Smooth muscle cell (in vitro differentiated cells): ENCODE measurements at regions not wholly inside any gene's neighbourhood (a gene's known extent, or its start where the extent isn't known, plus 50 kb on each side); places are given as distances from the start of the nearest gene placed in this dataset.

Experiments
- DNase-seq: peaks from one replicate; lab custom pipeline; 2025; ENCODE audit not compliant: unreplicated experiment; lab: John Stamatoyannopoulos, UW
- H2AFZ ChIP-seq: fragments of 200-600 bp; sonication (generic); 2 replicates; pipeline ENCODE4 v1.6.0; 2016; ENCODE audit warnings: antibody characterized with exemption, low read depth, mild to moderate bottlenecking
- H3F3A ChIP-seq: fragments of 200-600 bp; sonication (generic); 2 replicates; pipeline ENCODE4 v1.6.0; 2017; ENCODE audit warnings: antibody characterized with exemption, low read depth
- H3K27ac ChIP-seq: fragments of 200-600 bp; sonication (generic); 2 replicates; pipeline ENCODE4 v1.5.1; 2016; ENCODE audit warnings: low read depth, mild to moderate bottlenecking
- H3K27me3 ChIP-seq: fragments of 200-600 bp; sonication (generic); 2 replicates; pipeline ENCODE4 v1.6.1; 2016; ENCODE audit warnings: low read depth, mild to moderate bottlenecking
- H3K36me3 ChIP-seq: fragments of 200-600 bp; sonication (generic); 2 replicates; pipeline ENCODE4 v1.5.1; 2016; ENCODE audit warnings: low read depth
- H3K4me1 ChIP-seq: fragments of 200-600 bp; sonication (generic); 2 replicates; pipeline ENCODE4 v1.5.1; 2016; ENCODE audit warnings: low read depth
- H3K4me2 ChIP-seq: fragments of 200-600 bp; sonication (generic); 2 replicates; pipeline ENCODE4 v1.6.0; 2016; ENCODE audit warnings: mild to moderate bottlenecking
- H3K4me3 ChIP-seq: fragments of 200-600 bp; sonication (generic); 2 replicates; pipeline ENCODE4 v1.5.1; 2016; ENCODE audit warnings: mild to moderate bottlenecking
- H3K79me2 ChIP-seq: fragments of 200-600 bp; sonication (generic); 2 replicates; pipeline ENCODE4 v1.6.0; 2016; ENCODE audit warnings: low read depth, mild to moderate bottlenecking
- H3K9ac ChIP-seq: fragments of 200-600 bp; sonication (generic); 2 replicates; pipeline ENCODE4 v1.6.0; 2016; ENCODE audit warnings: low read depth
- H3K9me3 ChIP-seq: fragments of 200-600 bp; sonication (generic); replicated peaks from 2 replicates; pipeline ENCODE4 v1.5.1; 2016; ENCODE audit warnings: low read depth
- H4K20me1 ChIP-seq: fragments of 200-600 bp; sonication (generic); 2 replicates; pipeline ENCODE4 v1.6.0; 2016; ENCODE audit warnings: low read depth
- WGBS: methylation state at CpG from one replicate; pipeline ENCODE4 v1.1.7; 2016; ENCODE audit warnings: low lambda C conversion rate; 5-methylcytosine and 5-hydroxymethylcytosine counted together
- TF ChIP-seq, protein P1 (sequence below): fragments of 200-600 bp; sonication (generic); IDR thresholded peaks from 2 replicates; pipeline ENCODE4 v1.5.1; 2017; ENCODE audit warnings: borderline replicate concordance, mild to moderate bottlenecking, antibody characterized with exemption; ENCODE audit not compliant: insufficient read depth, poor library complexity, severe bottlenecking

DNA sequence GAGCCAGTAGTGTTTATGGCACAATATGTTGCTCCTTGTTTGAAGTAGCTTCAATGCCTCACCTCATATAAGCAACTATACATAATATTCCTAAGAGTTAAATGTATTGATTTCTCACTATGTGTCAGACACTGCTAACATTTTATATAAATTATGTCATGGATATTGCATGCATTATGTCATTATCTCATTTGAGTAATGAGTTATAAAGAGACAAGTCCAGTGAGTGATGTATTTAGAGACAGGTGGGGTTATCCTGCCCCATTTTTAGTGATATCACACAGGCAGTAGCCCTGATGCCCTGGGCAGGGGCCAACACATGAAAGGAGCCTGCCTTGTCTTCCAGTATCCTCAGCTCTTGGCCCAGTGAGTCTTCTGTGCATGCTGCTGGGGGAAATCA lies 247.0 kb upstream of the SESN3 start:
- DNase-seq: no peak

DNA sequence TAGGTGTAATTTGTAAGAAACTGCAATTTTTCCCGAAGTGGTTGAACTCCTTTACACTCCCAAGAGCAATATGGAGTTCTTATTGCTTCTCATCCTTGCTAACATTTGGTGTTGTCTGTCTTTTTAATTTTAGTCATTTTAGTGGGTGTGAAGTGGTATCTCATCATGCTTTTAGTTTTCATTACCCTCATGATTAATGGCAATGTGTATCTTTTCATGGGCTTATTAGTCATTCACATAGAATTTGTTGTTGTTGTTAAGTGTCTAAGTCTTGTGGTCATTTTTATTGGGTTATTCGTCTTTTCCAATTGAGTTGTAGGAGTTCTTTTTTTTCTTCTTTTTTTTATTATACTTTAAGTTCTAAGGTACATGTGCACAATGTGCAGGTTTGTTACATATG lies 238.3 kb upstream of the SESN3 start:
- no peaks in the 10 kb centered on the region for H3K79me2 ChIP-seq
- H3K27ac ChIP-seq: no peak overlapping the region
- WGBS: 48% methylated on average over 2 of the region's 2 CpGs
- H4K20me1 ChIP-seq: no peaks in the 10 kb centered on the region
- H2AFZ ChIP-seq: no peak overlapping the region
- H3K4me3 ChIP-seq: no peak overlapping the region
- TF ChIP-seq, protein P1, sequence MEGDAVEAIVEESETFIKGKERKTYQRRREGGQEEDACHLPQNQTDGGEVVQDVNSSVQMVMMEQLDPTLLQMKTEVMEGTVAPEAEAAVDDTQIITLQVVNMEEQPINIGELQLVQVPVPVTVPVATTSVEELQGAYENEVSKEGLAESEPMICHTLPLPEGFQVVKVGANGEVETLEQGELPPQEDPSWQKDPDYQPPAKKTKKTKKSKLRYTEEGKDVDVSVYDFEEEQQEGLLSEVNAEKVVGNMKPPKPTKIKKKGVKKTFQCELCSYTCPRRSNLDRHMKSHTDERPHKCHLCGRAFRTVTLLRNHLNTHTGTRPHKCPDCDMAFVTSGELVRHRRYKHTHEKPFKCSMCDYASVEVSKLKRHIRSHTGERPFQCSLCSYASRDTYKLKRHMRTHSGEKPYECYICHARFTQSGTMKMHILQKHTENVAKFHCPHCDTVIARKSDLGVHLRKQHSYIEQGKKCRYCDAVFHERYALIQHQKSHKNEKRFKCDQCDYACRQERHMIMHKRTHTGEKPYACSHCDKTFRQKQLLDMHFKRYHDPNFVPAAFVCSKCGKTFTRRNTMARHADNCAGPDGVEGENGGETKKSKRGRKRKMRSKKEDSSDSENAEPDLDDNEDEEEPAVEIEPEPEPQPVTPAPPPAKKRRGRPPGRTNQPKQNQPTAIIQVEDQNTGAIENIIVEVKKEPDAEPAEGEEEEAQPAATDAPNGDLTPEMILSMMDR: no peak
- H3K27me3 ChIP-seq: no peaks in the 10 kb centered on the region
- H3F3A ChIP-seq: no peaks in the 10 kb centered on the region
- no peaks in the 10 kb centered on the region for H3K36me3 ChIP-seq
- H3K4me1 ChIP-seq: no peaks in the 10 kb centered on the region
- no peak overlapping the region for H3K4me2 ChIP-seq
- no peak for DNase-seq
- no peak overlapping the region for H3K9ac ChIP-seq
- H3K9me3 ChIP-seq: no peaks in the 10 kb centered on the region

More for the DNA sequence above, 247.0 kb upstream of the SESN3 start:
- no peaks in the 10 kb centered on the region for H3K79me2 ChIP-seq
- no peak overlapping the region for H3K4me3 ChIP-seq
- H2AFZ ChIP-seq: no peak overlapping the region
- TF ChIP-seq, protein P1: no peak
- H3K4me2 ChIP-seq: no peak overlapping the region
- H3K9ac ChIP-seq: no peak overlapping the region
- H3F3A ChIP-seq: no peaks in the 10 kb centered on the region
- H3K36me3 ChIP-seq: no peaks in the 10 kb centered on the region
- no peaks in the 10 kb centered on the region for H4K20me1 ChIP-seq
- no peaks in the 10 kb centered on the region for H3K9me3 ChIP-seq
- H3K4me1 ChIP-seq: no peaks in the 10 kb centered on the region
- no peak overlapping the region for H3K27ac ChIP-seq
- no peaks in the 10 kb centered on the region for H3K27me3 ChIP-seq

DNA sequence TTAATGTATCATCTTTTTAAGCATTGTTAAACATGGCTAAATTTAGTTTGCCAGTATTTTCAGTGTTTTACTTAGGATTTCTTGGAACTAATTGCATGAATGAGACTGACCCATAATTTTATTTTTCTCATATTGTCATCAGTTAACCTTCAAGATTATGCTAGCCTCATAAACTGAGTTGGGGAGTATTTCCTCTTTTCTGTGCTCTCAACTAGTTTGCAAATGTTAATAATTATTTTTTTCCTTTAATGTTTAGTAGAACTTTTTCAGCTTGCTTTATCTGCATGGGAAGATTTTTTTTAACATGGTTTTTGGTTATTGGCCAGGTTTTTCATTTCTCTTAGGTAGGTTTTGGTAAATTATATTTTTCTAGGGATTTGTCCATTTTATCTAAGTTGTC lies 235.4 kb upstream of the SESN3 start:
- H3F3A ChIP-seq: no peaks in the 10 kb centered on the region
- H3K9me3 ChIP-seq: no peaks in the 10 kb centered on the region
- TF ChIP-seq, protein P1: no peak
- H3K79me2 ChIP-seq: no peaks in the 10 kb centered on the region
- no peak overlapping the region for H3K9ac ChIP-seq
- H3K36me3 ChIP-seq: no peaks in the 10 kb centered on the region
- no peak for DNase-seq
- no peak overlapping the region for H3K27ac ChIP-seq
- no peak overlapping the region for H3K4me2 ChIP-seq
- H3K27me3 ChIP-seq: no peaks in the 10 kb centered on the region
- H3K4me3 ChIP-seq: no peak overlapping the region
- H2AFZ ChIP-seq: no peak overlapping the region
- no peaks in the 10 kb centered on the region for H4K20me1 ChIP-seq
- H3K4me1 ChIP-seq: no peaks in the 10 kb centered on the region

DNA sequence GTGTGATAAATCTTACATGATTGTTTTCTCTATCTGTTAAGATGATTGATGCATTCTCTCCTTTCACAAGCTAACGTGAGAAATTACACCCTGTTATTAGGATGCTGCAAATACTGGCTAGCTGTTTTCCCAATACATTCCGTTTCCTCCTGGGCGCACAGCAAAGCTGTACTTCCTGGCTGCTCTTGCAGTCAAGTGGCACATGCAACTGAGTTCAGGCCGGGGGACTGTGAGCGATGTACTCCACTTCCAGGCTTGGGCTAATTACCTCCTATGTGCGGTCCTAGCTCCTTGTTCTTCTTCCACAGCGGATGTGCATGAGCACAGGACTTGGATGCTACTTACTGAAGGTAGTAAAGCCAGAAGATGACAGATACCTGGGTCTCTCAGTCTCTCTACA lies 234.9 kb upstream of the SESN3 start:
- Histone ChIP-seq H4K20me1 (no peaks in the 10 kb centered on the region), H3K4me1 (no peaks in the 10 kb centered on the region)
- TF ChIP-seq, protein P1: no peak

More for the DNA sequence above, 234.9 kb upstream of the SESN3 start:
- WGBS: 79% methylated on average over 7 of the region's 7 CpGs
- H3K36me3 ChIP-seq: no peaks in the 10 kb centered on the region
- H2AFZ ChIP-seq: no peak overlapping the region
- H3F3A ChIP-seq: no peaks in the 10 kb centered on the region
- no peaks in the 10 kb centered on the region for H3K9me3 ChIP-seq
- no peaks in the 10 kb centered on the region for H3K79me2 ChIP-seq
- H3K4me3 ChIP-seq: no peak overlapping the region
- no peak for DNase-seq
- no peak overlapping the region for H3K4me2 ChIP-seq
- no peak overlapping the region for H3K9ac ChIP-seq
- H3K27ac ChIP-seq: no peak overlapping the region
- no peaks in the 10 kb centered on the region for H3K27me3 ChIP-seq
